HEK293 (cell line): ENCODE measurements at regions not wholly inside any gene's neighbourhood (a gene's known extent, or its start where the extent isn't known, plus 50 kb on each side); places are given as distances from the start of the nearest gene placed in this dataset.

Source experiments
- CTCF ChIA-PET: fragments of 350-600 bp; formaldehyde crosslinking; extraction: SDS; loops from one replicate; lab custom pipeline; 2021; ENCODE audit warnings: antibody characterized with exemption; lab: Yijun Ruan, JAX
- POLR2A ChIA-PET: fragments of 300-600 bp; formaldehyde crosslinking; extraction: SDS; loops from one replicate; lab custom pipeline; 2020; ENCODE audit warnings: antibody characterized with exemption, inconsistent platforms; lab: Yijun Ruan, JAX
- H3K27ac ChIP-seq: fragments of 200-500 bp; sonication (Bioruptor generic); 2 replicates; pipeline ENCODE4 v1.5.1; 2014; ENCODE audit warnings: low read depth, low read length, control low read depth, inconsistent platforms; ENCODE audit errors: extremely low read depth
- H3K36me3 ChIP-seq, 2 experiments: fragments of 200-500 bp in 1 of 2; sonication (Bioruptor generic) in 1 of 2; 1 replicate in 1 of 2; 2 replicates in 1 of 2; pipeline ENCODE4 v1.5.1; 2014 to 2017; ENCODE audit warnings: inconsistent platforms in 2 of 2, low read length in 2 of 2; ENCODE audit not compliant: control insufficient read depth in 2 of 2, insufficient read depth in 1 of 2
- H3K4me1 ChIP-seq: fragments of 200-500 bp; sonication (Bioruptor generic); 2 replicates; pipeline ENCODE4 v1.5.1; 2014; ENCODE audit warnings: mild to moderate bottlenecking, low read length, inconsistent platforms; ENCODE audit not compliant: control insufficient read depth, insufficient read depth
- H3K4me3 ChIP-seq: 2 replicates; pipeline ENCODE4 v1.5.1; 2011; ENCODE audit warnings: low read depth, mild to moderate bottlenecking, control low read depth, low read length, moderate library complexity
- H3K9me3 ChIP-seq: fragments of 200-500 bp; sonication (Bioruptor generic); 2 replicates; pipeline ENCODE4 v1.5.1; 2014; ENCODE audit warnings: low read depth, low read length, inconsistent platforms; ENCODE audit not compliant: control insufficient read depth, insufficient read depth
- FEZF1 ChIP-seq: fragments of 450-650 bp; formaldehyde crosslinking; IDR thresholded peaks from 2 replicates; pipeline ENCODE4 v1.5.1; 2016; ENCODE audit warnings: missing biosample characterization, missing genetic modification characterization
- ZBTB1 ChIP-seq: fragments of 450-650 bp; formaldehyde crosslinking; IDR thresholded peaks from 2 replicates; pipeline ENCODE4 v1.5.1; 2016; ENCODE audit warnings: missing biosample characterization, missing genetic modification characterization
- ZNF223 ChIP-seq: fragments of 450-650 bp; formaldehyde crosslinking; IDR thresholded peaks from 2 replicates; pipeline ENCODE4 v1.5.1; 2016; ENCODE audit warnings: missing biosample characterization, missing genetic modification characterization
- ZNF37A ChIP-seq: fragments of 450-650 bp; IDR thresholded peaks from 2 replicates; pipeline ENCODE4 v1.5.1; 2018; ENCODE audit warnings: missing biosample characterization, missing genetic modification characterization
- ZNF664 ChIP-seq: fragments of 450-650 bp; formaldehyde crosslinking; IDR thresholded peaks from 2 replicates; pipeline ENCODE4 v1.5.1; 2016; ENCODE audit warnings: missing biosample characterization, missing genetic modification characterization
- ZNF677 ChIP-seq: fragments of 450-650 bp; IDR thresholded peaks from 2 replicates; pipeline ENCODE4 v1.5.0; 2018; ENCODE audit warnings: missing biosample characterization, mild to moderate bottlenecking, missing genetic modification characterization, moderate library complexity
- ZNF768 ChIP-seq: fragments of 450-650 bp; formaldehyde crosslinking; IDR thresholded peaks from 2 replicates; pipeline ENCODE4 v1.5.1; 2018; ENCODE audit warnings: missing biosample characterization, mild to moderate bottlenecking, missing genetic modification characterization
- TF ChIP-seq, protein P1 (sequence below): fragments of 450-650 bp; formaldehyde crosslinking; optimal IDR thresholded peaks from 2 replicates; pipeline ENCODE3; 2016; ENCODE audit warnings: missing biosample characterization, mild to moderate bottlenecking, missing genetic modification characterization
- TF ChIP-seq, protein P2 (sequence below): fragments of 450-650 bp; formaldehyde crosslinking; IDR thresholded peaks from 2 replicates; pipeline ENCODE4 v1.5.1; 2016; ENCODE audit warnings: missing biosample characterization, missing genetic modification characterization, borderline replicate concordance
- TF ChIP-seq, protein P3 (sequence below): fragments of 450-650 bp; formaldehyde crosslinking; IDR thresholded peaks from 2 replicates; pipeline ENCODE4 v1.5.1; 2016; ENCODE audit warnings: missing biosample characterization, missing genetic modification characterization
- TF ChIP-seq, protein P4 (sequence below): fragments of 450-650 bp; formaldehyde crosslinking; IDR thresholded peaks from 2 replicates; pipeline ENCODE4 v1.5.0; 2017; ENCODE audit warnings: missing biosample characterization, missing genetic modification characterization, borderline replicate concordance
- TF ChIP-seq, protein P5 (sequence below): fragments of 450-650 bp; formaldehyde crosslinking; IDR thresholded peaks from 2 replicates; pipeline ENCODE4 v1.5.1; 2016; ENCODE audit warnings: missing biosample characterization, missing genetic modification characterization

DNA sequence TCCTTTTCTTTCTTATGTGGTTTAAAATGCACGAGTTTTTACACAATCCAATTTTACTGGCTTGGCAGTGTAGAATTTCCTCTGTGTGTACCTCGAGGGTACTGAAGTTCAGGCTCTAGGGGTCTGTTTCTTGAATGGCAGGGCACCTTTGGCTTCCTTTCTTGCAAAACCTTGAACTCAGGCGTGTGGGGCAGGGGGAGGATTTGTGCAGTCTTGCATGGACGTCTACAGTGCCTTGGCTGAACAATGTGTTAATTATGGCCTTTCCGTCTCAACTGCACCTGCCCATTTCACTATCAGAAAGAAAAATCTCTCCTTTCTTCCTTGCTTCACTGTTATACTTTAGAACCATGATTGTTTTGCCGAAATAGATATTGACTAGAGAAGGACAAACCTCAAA lies 570.9 kb downstream of the INHBA start:
- no peak overlapping the region for H3K27ac ChIP-seq
- H3K4me1 ChIP-seq = peaks cover 10% of the 10 kb centered on the region
- H3K36me3 ChIP-seq = no peaks in the 10 kb centered on the region
- TF ChIP-seq FEZF1 (tag by site-specific recombination) = no peak
- no peak for TF ChIP-seq ZNF768 (tag by site-specific recombination)
- TF ChIP-seq, protein P1, sequence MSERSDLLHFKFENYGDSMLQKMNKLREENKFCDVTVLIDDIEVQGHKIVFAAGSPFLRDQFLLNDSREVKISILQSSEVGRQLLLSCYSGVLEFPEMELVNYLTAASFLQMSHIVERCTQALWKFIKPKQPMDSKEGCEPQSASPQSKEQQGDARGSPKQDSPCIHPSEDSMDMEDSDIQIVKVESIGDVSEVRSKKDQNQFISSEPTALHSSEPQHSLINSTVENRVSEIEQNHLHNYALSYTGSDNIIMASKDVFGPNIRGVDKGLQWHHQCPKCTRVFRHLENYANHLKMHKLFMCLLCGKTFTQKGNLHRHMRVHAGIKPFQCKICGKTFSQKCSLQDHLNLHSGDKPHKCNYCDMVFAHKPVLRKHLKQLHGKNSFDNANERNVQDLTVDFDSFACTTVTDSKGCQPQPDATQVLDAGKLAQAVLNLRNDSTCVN = no peak
- TF ChIP-seq ZNF664 (tag by site-specific recombination) = no peak
- TF ChIP-seq, protein P2, sequence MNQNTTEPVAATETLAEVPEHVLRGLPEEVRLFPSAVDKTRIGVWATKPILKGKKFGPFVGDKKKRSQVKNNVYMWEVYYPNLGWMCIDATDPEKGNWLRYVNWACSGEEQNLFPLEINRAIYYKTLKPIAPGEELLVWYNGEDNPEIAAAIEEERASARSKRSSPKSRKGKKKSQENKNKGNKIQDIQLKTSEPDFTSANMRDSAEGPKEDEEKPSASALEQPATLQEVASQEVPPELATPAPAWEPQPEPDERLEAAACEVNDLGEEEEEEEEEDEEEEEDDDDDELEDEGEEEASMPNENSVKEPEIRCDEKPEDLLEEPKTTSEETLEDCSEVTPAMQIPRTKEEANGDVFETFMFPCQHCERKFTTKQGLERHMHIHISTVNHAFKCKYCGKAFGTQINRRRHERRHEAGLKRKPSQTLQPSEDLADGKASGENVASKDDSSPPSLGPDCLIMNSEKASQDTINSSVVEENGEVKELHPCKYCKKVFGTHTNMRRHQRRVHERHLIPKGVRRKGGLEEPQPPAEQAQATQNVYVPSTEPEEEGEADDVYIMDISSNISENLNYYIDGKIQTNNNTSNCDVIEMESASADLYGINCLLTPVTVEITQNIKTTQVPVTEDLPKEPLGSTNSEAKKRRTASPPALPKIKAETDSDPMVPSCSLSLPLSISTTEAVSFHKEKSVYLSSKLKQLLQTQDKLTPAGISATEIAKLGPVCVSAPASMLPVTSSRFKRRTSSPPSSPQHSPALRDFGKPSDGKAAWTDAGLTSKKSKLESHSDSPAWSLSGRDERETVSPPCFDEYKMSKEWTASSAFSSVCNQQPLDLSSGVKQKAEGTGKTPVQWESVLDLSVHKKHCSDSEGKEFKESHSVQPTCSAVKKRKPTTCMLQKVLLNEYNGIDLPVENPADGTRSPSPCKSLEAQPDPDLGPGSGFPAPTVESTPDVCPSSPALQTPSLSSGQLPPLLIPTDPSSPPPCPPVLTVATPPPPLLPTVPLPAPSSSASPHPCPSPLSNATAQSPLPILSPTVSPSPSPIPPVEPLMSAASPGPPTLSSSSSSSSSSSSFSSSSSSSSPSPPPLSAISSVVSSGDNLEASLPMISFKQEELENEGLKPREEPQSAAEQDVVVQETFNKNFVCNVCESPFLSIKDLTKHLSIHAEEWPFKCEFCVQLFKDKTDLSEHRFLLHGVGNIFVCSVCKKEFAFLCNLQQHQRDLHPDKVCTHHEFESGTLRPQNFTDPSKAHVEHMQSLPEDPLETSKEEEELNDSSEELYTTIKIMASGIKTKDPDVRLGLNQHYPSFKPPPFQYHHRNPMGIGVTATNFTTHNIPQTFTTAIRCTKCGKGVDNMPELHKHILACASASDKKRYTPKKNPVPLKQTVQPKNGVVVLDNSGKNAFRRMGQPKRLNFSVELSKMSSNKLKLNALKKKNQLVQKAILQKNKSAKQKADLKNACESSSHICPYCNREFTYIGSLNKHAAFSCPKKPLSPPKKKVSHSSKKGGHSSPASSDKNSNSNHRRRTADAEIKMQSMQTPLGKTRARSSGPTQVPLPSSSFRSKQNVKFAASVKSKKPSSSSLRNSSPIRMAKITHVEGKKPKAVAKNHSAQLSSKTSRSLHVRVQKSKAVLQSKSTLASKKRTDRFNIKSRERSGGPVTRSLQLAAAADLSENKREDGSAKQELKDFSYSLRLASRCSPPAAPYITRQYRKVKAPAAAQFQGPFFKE = no peak
- no peak for TF ChIP-seq ZNF677 (tag by site-specific recombination)
- TF ChIP-seq ZBTB1 (tag by site-specific recombination) = no peak
- TF ChIP-seq, protein P3, sequence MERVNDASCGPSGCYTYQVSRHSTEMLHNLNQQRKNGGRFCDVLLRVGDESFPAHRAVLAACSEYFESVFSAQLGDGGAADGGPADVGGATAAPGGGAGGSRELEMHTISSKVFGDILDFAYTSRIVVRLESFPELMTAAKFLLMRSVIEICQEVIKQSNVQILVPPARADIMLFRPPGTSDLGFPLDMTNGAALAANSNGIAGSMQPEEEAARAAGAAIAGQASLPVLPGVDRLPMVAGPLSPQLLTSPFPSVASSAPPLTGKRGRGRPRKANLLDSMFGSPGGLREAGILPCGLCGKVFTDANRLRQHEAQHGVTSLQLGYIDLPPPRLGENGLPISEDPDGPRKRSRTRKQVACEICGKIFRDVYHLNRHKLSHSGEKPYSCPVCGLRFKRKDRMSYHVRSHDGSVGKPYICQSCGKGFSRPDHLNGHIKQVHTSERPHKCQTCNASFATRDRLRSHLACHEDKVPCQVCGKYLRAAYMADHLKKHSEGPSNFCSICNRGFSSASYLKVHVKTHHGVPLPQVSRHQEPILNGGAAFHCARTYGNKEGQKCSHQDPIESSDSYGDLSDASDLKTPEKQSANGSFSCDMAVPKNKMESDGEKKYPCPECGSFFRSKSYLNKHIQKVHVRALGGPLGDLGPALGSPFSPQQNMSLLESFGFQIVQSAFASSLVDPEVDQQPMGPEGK = no peak
- TF ChIP-seq, protein P4, sequence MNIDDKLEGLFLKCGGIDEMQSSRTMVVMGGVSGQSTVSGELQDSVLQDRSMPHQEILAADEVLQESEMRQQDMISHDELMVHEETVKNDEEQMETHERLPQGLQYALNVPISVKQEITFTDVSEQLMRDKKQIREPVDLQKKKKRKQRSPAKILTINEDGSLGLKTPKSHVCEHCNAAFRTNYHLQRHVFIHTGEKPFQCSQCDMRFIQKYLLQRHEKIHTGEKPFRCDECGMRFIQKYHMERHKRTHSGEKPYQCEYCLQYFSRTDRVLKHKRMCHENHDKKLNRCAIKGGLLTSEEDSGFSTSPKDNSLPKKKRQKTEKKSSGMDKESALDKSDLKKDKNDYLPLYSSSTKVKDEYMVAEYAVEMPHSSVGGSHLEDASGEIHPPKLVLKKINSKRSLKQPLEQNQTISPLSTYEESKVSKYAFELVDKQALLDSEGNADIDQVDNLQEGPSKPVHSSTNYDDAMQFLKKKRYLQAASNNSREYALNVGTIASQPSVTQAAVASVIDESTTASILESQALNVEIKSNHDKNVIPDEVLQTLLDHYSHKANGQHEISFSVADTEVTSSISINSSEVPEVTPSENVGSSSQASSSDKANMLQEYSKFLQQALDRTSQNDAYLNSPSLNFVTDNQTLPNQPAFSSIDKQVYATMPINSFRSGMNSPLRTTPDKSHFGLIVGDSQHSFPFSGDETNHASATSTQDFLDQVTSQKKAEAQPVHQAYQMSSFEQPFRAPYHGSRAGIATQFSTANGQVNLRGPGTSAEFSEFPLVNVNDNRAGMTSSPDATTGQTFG = no peak
- no peak for TF ChIP-seq ZNF223 (tag by site-specific recombination)
- TF ChIP-seq ZNF37A (tag by site-specific recombination) = no peak
- TF ChIP-seq, protein P5, sequence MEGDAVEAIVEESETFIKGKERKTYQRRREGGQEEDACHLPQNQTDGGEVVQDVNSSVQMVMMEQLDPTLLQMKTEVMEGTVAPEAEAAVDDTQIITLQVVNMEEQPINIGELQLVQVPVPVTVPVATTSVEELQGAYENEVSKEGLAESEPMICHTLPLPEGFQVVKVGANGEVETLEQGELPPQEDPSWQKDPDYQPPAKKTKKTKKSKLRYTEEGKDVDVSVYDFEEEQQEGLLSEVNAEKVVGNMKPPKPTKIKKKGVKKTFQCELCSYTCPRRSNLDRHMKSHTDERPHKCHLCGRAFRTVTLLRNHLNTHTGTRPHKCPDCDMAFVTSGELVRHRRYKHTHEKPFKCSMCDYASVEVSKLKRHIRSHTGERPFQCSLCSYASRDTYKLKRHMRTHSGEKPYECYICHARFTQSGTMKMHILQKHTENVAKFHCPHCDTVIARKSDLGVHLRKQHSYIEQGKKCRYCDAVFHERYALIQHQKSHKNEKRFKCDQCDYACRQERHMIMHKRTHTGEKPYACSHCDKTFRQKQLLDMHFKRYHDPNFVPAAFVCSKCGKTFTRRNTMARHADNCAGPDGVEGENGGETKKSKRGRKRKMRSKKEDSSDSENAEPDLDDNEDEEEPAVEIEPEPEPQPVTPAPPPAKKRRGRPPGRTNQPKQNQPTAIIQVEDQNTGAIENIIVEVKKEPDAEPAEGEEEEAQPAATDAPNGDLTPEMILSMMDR (tag by site-specific recombination) = no peak
- H3K4me3 ChIP-seq = no peak overlapping the region
- ChIA-PET POLR2A (no interaction called here), CTCF (no interaction called here)
- no peaks in the 10 kb centered on the region for H3K9me3 ChIP-seq
